CD4-positive, alpha-beta T cell treated with Interleukin-2 at 100 ng/mL for 4 hours (primary cell): ENCODE measurements at regions not wholly inside any gene's neighbourhood (a gene's known extent, or its start where the extent isn't known, plus 50 kb on each side); places are given as distances from the start of the nearest gene placed in this dataset.

ENCODE experiments used
- DNase-seq: peaks from one replicate; pipeline ENCODE4 v3.0.0-alpha.2; 2020; ENCODE audit warnings: low spot score

- DNase-seq, result no peak
Observed at GRCh38 chr1:38330799-38331198, 284.2 kb upstream of the POU3F1 start.

- no peak for DNase-seq
Observed at GRCh38 chr1:38329644-38330043, 283.1 kb upstream of the POU3F1 start.

- no peak for DNase-seq
Observed at GRCh38 chr1:38328278-38329035, 281.9 kb upstream of the POU3F1 start.

- DNase-seq, result no peak
Observed at GRCh38 chr1:38327559-38327973, 281.0 kb upstream of the POU3F1 start.

- DNase-seq, result no peak
Observed at GRCh38 chr1:38326856-38327255, 280.3 kb upstream of the POU3F1 start.

GRCh38 chr1:38326135-38326534 lies 279.5 kb upstream of the POU3F1 start:
- no peak for DNase-seq

GRCh38 chr1:38312753-38313152 lies 266.2 kb upstream of the POU3F1 start:
- no peak for DNase-seq

- no peak for DNase-seq
Observed at GRCh38 chr1:38310079-38310478, 263.5 kb upstream of the POU3F1 start.

- no peak for DNase-seq
Observed at GRCh38 chr1:38308780-38309179, 262.2 kb upstream of the POU3F1 start.

GRCh38 chr1:38305666-38306065 lies 259.1 kb upstream of the POU3F1 start:
- DNase-seq, result no peak

- DNase-seq, result no peak
Observed at GRCh38 chr1:38303843-38304242, 257.2 kb upstream of the POU3F1 start.

GRCh38 chr1:38301040-38301439 lies 254.4 kb upstream of the POU3F1 start:
- no peak for DNase-seq

- no peak for DNase-seq
Observed at GRCh38 chr1:38300616-38301015, 254.0 kb upstream of the POU3F1 start.

GRCh38 chr1:38297842-38298241 lies 251.2 kb upstream of the POU3F1 start:
- no peak for DNase-seq

GRCh38 chr1:38297246-38297645 lies 250.7 kb upstream of the POU3F1 start:
- DNase-seq, result no peak

- DNase-seq, result no peak
Observed at GRCh38 chr1:38296047-38296446, 249.5 kb upstream of the POU3F1 start.

GRCh38 chr1:38293567-38293966 lies 247.0 kb upstream of the POU3F1 start:
- DNase-seq, result no peak

GRCh38 chr1:38292969-38293368 lies 246.4 kb upstream of the POU3F1 start:
- no peak for DNase-seq

- DNase-seq, result no peak
Observed at GRCh38 chr1:38291906-38292521, 245.4 kb upstream of the POU3F1 start.

- no peak for DNase-seq
Observed at GRCh38 chr1:38291336-38291735, 244.7 kb upstream of the POU3F1 start.

- DNase-seq, result no peak
Observed at GRCh38 chr1:38289034-38289433, 242.4 kb upstream of the POU3F1 start.

- DNase-seq, result no peak
Observed at GRCh38 chr1:38287547-38287946, 241.0 kb upstream of the POU3F1 start.

- DNase-seq, result no peak
Observed at GRCh38 chr1:38287036-38287435, 240.4 kb upstream of the POU3F1 start.
